Stimulated activated CD8-positive, alpha-beta memory T cell treated with anti-CD3 and anti-CD28 coated beads, Interleukin-15, amount 100 ng/mL, for 4 hours (primary cell): ENCODE measurements at regions not wholly inside any gene's neighbourhood (a gene's known extent, or its start where the extent isn't known, plus 50 kb on each side); places are given as distances from the start of the nearest gene placed in this dataset.
"Not testable (repeated sequence)": the region's sequence is repeated elsewhere in the genome, so short reads cannot be mapped to it uniquely, and the experiment has no call there.

Source experiments
- DNase-seq, 2 donors: peaks; one replicate each; pipeline ENCODE4 v3.0.0-alpha.2; 2020; ENCODE audit warnings: low read depth in 2 of 2

DNA sequence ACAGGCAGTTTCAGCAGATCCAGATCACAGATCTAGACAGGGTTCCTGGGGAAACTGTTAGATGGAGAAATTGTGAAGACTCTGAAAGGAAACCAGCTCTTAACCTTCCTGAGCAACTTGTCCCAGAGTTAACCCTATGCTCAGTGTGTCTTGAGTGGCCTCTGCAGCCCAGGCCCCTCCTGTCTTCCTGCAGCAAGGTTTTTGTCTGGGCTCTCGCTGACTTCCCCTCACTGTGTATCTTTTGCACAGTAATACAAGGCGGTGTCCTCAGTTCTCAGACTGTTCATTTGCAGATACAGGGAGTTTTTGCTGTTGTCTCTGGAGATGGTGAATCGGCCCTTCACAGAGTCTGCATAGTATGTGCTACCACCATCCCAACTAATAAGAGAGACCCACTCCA is 943.6 kb downstream of the TMEM121 start:
- not testable (repeated sequence) for DNase-seq

DNA sequence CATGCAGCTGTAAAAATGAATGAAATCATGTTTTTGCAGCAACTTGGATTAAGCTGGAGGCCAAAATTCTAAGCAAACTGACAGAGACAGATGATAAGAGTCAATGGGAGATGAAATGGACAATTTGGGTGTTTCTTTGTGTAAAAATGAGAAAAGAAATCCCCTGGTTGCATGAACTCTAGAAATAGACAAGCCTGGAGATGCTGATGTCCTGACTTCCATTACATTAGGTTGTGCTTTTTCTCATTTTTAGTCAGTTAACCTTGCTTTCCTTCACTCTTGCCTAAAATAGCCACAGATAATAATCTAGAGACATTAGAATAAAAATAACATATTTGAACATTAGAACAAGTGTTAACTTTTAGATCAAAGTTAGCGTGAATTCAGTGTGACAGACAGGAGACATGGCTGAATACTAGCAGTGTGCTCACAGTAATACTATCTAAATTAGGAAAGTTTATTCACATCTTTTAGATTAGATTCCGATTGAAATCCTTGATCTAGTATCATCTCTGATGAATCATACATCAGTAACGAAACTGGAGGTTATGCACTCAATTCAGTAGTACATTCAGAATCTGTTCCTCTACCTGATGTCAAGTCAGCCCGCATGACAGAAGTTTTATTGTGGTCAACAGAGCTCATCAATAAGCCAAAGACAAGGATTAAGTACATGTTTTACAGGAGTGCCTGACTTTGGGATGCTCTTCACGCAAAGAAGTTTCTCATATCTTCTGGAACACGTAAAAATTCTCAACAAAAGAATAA is 948.1 kb downstream of the TMEM121 start:
- DNase-seq, result not testable (repeated sequence)

DNA sequence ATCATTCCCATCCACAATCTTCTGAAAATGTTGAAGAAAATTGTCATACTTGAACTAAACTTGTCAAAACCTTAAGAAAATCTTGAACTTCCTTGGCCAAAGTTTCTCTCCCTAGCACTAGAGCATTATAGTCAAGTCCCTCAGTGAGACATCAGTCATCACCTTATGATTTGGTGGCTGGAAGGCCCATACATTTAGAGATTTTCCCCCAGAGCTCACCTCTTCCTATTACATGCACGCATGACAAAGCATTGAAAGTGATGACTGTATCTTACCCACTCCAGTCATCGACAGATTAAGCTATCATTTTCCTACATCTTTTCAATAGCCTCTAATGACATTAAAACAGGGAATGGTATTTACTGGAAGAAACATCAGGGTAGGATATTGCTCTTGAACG is 948.8 kb downstream of the TMEM121 start:
- DNase-seq, result not testable (repeated sequence)

DNA sequence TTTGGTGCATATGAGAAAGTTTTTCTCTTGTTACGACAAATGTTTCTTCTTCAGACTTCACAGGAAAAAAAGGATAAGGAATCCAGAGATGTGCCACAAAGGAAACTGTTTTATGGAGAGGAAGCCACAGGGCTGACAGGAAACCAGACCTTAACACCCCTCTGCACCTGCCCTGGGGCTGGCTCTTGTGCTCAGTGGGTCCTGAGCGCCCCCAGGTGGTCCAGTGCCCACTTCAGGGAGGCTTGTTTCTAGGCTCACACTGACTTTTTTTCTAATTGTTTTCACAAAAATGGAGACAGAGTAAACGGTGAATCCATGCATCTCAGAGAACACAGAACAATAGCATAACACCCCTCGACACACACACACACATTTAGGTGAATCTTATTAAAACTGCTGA is 951.2 kb downstream of the TMEM121 start:
- DNase-seq, result not testable (repeated sequence)

DNA sequence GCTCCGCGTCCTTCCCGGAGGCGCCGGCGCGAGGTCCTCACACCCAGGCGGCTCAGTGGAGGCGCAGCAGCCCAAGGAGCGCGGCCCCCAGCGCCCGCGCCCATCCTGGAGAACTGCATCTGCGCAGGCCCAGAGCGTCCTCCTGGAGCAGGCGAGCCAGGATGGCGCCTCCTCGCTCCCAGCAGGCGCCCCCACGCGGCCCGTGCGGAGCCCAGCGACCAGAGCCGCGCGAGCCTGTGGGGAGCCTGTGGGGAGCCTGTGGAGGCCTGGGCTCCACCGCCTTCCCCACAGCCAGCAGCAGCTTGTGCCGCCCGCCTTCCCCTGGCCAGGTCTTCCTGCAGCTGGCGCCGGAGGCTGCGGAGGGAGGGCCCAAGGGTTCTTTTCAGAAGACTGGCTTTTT is 953.9 kb downstream of the TMEM121 start:
- DNase-seq, result not testable (repeated sequence)

DNA sequence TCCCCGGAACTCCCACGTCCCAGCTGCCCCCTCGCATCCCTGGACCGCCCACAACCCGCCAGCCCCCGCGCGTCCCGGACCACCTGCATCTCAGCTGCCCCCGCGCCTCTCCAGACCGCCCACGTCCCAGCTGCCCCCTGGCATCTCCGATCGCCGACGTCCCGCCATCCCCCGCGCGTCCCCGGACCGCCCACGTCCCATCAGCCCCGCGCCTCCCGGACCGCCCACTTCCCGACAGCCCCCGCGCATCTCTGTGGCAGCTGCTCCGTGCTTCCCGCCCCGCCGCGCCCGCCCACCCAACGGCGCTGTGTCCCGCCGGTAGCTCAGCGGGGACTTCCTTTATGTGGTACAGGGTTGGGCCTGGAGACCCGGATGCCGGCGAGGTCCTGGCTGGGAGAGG is 955.8 kb downstream of the TMEM121 start:
- not testable (repeated sequence) for DNase-seq

DNA sequence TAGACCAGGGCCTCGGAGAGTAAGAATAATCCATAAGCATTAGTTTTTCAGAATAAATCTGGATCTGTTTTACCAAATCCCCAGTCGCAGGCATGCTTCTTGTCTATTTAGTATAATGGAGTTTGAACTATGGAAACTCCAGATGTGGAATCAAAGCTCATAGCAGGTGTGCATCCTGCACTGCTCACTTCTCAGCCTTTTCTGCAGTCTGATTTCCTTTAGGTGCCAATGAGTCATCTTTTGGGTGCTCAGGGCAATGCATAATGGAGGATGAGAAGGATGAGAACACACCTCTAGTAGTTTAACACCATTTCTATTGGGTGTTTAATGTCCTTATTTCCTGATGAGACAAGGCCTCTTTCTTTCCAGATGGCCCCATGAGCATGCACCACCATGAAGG is 961.2 kb downstream of the TMEM121 start:
- DNase-seq, result no peak

DNA sequence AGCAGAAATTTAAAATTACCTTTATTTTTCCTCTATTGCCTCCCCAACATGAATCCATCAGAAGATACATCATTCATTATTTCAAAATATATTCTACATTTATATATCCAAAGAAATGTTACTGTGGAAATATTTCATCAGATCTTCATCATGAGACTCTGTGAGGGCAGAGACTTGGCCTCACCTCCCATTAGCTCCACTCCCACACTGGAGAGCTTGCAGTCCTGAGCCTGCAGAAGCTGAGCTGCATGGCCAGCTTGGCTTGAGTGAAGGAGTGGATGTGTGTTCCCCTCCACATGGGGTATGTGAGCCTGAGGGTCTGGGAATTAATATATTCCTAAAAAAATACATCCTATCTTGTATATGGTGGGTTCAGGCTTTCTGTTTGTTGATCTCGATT is 961.9 kb downstream of the TMEM121 start:
- no peak for DNase-seq

DNA sequence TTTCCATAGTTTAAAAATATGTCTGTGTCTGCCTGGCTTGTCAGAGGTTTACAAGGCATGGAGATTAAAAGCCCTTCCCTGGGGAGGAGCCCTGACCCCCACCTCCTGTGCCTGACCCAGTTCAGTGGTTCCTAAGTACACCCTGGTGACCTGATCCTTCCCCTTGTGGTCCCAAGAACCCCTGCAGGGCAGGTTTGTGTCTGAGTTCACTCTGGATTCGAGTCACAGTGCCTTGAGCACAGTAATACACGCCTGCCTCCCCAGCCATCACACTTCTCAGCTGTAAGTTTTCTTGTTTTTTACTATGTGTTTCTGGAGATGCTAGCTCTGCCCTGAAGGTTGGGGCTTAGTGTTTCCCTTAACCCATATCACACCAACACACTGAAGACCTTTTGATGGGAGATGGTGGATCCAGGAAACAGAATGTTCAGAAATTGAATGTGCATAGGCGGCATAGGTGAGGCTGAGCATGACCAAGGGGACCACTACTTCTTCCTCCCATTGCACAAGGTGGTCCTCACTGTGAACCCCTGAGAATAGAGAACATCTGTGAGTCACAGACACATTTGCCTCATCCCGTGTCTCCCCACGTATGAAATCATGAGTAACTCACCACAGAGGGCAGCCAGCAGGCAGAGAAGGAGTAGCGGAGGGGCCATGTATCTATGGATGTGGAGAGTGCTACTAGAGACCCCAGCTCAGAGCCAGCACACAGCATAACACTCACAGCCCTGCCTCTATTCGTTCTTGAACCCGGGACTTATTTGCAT is 962.9 kb downstream of the TMEM121 start:
- DNase-seq, result no peak

DNA sequence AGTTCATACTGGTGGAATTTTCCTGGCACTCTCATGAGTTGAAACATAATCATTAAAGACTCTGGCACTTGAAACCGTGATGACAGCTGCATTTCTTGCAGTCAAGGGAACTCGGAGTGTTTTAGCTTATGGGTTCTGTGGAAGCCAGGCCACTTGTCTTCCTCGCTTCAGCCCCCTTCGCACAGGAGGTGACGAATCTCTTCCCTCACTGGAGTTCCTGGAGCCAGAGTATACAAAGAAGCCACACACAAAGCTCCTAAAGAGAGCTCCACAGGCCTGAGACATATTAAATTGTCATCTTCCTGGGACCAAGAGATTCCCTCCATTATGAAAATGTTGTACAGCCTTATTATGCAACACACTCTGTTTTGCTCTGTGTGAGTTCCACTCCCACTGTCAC is 964.1 kb downstream of the TMEM121 start:
- no peak for DNase-seq

DNA sequence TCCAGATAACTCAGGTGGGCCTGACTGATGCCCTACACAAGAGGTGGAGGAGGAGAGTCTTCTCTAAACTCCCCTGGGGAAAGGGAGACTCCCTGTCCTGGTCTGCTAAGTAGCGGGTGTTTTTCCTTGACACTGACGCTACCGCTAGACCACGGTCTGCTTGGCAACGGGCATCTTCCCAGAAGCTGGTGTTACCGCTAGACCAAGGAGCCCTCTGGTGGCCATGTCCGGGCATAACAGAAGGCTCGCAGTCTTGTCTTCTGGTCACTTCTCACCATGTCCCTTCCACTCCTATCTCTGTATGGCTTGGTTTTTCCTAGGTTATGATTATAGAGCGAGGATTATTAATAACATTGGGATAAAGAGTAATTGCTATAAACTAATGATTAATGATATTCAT is 965.5 kb downstream of the TMEM121 start:
- no peak for DNase-seq

DNA sequence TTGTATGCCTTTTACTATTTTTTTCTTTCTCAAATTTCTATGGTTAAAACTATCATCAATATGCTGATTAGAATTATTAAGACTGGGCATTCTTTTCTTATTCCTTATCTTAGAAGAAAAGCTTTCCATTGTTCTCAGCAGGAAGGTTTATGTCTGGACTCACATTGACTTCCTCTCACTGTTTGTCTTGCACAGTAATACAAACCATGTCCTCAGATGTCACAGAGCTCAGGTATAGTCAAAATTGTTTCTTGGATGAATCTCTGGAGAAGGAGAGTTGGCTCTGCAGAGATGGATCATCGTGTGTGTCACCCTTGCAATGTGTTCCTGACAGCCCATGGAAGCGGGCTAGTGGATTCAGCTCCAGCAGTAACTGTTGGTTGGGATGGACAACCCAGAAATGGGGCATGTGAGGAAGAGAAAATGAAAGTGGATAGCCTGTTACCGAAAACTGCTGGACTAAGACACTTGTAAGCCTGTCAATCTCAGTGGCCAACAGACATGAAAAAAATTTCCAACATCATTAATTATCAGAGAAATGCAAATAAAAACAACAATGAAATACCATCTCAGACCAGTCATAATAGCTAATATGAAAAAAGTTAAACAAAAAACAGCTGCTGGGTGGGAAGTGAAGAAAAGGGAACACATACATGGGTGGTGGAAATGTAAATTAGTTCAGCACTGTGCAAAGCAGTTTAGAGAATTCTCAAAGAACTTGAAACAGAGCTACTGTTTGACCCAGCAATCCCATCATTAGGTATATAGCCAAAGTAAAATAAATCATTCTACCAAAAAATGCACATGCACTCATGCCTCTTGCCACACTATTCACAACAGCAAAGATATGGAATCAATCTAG is 967.8 kb downstream of the TMEM121 start:
- DNase-seq, result no peak

DNA sequence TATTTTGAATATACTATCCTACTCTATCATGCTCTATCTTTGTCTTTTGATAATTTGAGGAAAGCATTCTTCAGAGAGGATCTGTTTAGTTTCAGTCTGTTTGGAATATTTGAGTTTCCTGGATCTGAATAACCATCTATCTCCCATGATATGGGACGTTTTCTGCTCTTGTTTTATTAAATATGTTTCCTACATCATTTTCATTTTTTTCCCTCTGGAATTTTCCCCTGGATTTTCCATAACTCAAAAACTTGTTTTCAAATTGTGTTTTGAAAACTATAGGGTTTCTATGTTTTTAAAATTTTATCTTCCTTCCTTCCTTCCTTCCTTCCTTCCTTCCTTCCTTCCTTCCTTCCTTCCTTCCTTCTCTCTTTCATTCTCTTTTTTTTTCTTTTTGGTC is 974.2 kb downstream of the TMEM121 start:
- DNase-seq, result no peak

DNA sequence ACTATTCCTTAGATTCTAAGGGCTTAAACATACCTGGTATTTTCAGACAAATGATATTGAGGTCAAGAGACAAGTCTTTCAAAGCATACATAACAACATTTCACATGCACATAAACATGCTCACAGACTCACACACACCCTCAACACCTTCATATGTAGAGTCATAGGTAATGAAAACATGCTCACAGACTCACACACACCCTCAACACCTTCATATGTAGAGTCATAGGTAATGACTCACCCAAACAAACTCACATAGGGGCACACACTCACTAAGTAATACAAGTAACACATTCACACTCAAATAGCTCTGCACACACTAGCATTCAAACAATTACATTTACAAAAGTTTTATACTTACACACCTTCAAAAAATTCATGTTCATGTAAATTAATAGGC is 975.5 kb downstream of the TMEM121 start:
- DNase-seq, result no peak

DNA sequence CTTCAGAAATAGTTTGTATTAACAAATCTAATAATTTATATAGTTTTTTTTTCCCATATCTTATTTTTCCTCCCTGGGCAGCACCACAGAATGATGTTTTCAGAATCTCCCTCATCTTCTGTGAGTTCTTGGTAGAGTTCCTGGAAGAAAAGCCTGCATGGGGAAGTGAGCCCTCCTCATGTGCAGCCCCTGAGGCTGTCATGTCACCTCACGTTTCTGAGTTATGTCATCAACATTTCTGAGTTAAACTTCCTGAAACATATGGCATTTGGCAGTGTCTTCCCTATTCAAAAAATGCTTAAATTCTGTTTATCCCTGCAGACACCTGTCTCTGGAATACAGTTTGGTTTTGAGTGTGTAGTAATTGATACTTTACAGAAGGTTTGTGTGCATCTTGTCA is 979.0 kb downstream of the TMEM121 start:
- no peak for DNase-seq

DNA sequence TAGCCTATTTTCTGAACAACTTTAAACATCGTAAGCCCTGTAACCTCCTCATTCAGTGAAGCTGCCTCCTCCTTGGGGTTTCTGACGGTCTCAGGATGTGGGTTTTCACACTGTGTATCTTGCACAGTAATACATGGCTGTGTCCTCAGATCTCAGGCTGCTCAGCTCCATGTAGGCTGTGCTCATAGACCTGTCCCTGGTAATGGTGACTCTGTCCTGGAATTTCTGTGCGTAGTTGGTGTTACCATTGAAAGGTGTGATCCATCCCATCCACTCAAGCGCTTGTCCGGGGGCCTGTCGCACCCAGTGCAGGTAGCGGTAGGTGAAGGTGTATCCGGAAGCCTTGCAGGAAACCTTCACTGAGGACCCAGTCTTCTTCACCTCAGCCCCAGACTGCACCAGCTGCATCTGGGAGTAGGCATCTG is 980.5 kb downstream of the TMEM121 start:
- DNase-seq, result peak in 1 of 2 donors; percentile 12

DNA sequence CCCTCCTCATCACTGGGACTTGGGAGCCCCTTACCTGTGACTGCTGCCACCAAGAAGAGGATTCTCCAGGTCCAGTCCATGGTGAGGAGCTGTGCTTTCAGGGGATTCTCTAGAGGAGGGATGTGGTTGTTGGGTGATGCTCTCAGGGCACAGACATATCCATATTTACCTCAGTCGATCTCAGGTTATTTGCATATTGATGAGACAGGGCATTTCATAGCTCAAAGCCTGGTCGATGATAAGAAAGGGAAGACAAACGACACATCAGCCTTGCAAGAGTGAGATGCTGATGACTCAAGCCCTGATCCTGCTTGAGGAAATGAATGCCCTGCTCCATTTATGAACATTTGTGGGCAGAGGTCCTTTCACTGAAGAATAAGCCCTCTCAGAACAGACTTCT is 981.0 kb downstream of the TMEM121 start:
- DNase-seq, result no peak

DNA sequence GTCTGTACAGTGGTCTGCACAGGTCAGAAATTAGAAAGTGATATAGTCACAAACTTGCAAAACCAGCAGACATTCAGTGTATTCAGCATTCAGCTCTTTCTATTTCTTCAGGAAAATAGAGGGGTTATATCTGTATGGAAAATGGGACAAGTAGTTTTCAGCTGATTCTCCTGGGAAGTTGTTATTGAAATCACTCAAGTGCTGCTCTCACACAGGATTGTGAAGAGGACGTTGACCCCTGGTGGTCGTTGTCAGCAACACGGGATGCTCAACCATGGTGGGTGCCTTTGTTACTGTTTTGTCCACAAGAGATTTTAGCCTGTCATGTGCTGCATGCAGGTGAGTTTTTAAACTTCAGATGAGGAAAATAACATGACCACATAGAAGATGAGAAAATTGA is 981.8 kb downstream of the TMEM121 start:
- no peak for DNase-seq

DNA sequence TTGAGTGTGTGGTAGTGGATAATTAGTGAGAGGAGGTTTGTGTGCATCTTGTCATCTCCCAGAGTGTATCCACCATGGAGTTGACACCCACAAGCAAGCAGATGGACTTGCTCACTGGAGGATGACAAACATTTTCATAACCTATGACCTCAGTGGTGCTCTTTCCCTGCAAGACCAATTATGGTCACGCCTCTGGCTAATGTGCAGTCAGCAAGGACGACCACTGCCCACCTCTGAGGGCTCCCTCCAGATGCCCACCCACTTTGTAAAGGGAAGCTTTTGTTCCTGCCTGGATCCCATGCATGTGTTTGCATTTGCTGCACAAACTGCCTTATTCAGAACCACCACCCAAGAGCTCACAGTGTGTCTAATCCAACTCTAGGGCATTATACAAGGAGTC is 982.8 kb downstream of the TMEM121 start:
- DNase-seq, result no peak

DNA sequence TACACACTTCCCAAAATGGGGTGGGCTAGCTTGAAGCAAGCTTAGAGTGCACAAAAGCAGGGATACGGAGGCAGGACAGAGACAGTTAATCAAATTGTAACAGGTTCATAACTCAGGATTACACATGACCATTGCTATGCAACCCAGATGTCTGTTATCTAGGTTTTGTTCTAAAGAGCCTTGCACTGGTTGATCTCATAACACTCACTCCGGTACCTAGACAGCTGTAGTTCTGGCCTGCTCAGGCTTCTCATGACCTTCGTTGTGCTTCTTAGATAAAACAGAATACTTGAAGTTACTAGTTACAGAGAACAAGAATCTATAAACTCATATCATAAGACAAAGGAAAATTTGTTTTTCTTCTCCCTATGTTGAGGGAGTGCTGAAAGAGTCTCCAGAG is 983.4 kb downstream of the TMEM121 start:
- DNase-seq, result no peak

DNA sequence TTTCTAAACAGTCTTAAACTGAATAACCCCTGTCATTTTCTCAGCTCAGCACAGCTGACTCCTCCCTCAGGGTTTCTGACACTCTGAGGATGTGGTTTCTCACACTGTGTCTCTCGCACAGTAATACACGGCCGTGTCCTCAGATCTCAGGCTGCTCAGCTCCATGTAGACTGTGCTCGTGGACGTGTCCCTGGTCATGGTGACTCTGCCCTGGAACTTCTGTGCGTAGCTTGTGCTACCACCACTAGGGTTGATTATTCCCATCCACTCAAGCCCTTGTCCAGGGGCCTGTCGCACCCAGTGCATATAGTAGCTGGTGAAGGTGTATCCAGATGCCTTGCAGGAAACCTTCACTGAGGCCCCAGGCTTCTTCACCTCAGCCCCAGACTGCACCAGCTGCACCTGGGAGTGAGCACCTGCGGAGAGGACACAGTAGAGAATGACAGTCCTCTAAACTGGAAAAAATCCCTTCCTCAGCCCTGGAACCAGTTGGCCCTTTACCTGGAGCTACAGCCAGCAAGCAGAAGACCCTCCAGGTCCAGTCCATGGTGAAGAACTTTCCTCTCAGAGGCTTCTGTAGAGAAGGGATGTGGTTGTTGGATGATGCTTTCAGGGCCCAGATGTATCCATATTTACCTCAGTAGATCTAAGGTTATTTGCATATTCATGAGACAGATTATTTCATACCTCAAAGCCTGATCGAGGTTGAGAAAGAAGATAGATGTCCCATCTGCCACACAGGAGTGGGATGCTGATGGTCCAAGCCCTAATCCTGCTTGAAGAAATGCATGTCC is 984.8 kb downstream of the TMEM121 start:
- DNase-seq, result peak; percentile 27 to 28

DNA sequence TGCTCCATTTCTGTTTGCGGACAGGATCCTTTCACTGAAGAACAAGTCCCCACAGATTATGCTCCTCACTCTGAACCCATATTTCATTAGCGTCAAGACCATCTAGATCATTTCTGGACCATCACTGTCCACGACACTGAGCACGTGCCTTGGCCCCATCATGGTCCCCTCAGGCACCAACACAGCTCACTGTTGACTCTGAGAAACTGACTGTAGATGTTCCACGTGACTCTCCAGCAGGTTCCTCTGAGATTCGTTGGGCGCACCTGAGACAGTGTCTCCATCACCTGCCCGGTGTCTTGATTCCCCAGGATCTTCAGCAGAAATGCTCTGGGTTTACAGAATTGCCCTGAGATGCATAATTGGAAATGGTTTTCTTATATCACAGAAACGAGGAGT is 985.4 kb downstream of the TMEM121 start:
- no peak for DNase-seq
